ENCODE measurements at regions not wholly inside any gene's neighbourhood (a gene's known extent, or its start where the extent isn't known, plus 50 kb on each side); places are given as distances from the start of the nearest gene placed in this dataset.

DNA sequence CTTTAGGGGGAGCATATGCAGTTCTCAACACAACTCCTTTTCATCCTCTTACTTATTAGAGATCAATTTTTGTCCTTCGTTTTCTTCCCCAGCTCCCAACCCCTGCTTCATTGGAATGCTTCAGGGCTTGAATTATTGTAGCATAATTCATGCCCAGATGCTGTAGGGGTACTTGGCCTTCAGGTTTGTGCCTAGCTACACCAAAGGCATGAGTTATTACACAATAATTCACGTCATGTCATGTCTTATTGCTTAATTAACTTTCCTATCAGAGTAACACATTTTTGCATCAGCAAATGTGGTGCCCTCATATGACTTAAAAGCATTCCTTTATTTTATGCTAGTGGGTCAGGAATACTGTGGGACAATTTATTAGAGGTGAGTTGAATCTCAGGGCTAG is 507.2 kb downstream of the NFIB start:
- H3K36me3 Mint-ChIP-seq (ENCODE audit: low read depth), result no peaks in the 10 kb centered on the region
- no peaks in the 10 kb centered on the region for H3F3A ChIP-seq (replicated peaks; ENCODE audit: low read depth)
- no peaks in the 10 kb centered on the region for H3K4me1 Mint-ChIP-seq
- DNase-seq (ENCODE audit: low spot score), result no peak
- no peak for ATAC-seq
- peaks cover 4% of the 10 kb centered on the region; the same call in 1 of the 2 replicates for H3K9me2 ChIP-seq (ENCODE audit: insufficient read depth)
- no peak overlapping the region for H3K4me2 ChIP-seq
- H3K79me2 ChIP-seq (replicated peaks; ENCODE audit: insufficient read depth), result no peaks in the 10 kb centered on the region
- H3K4me3 ChIP-seq, result no peak overlapping the region
- no peaks in the 10 kb centered on the region for H3K4me1 ChIP-seq (ENCODE audit: insufficient read depth)
- no peaks in the 10 kb centered on the region for H3K27me3 ChIP-seq (ENCODE audit: insufficient read depth)
- H3K36me3 ChIP-seq (ENCODE audit: insufficient read depth), result no peaks in the 10 kb centered on the region
- no peak overlapping the region for H3K27ac Mint-ChIP-seq
- H3K27ac ChIP-seq (ENCODE audit: low read depth), result no peak overlapping the region
- TF ChIP-seq EZH2phosphoT487 (IDR thresholded peaks at IDR 0.05; ENCODE audit: unreplicated experiment) (no peak), ZNF331 (CRISPR knock-in tag; IDR thresholded peaks at IDR 0.05; ENCODE audit: low read depth) (no peak), EZH2 (IDR thresholded peaks at IDR 0.05; ENCODE audit: low read depth, unreplicated experiment) (no peak), CREB1 (CRISPR knock-in tag; IDR thresholded peaks at IDR 0.05; ENCODE audit: low read depth) (no peak), POLR2AphosphoS5 (IDR thresholded peaks at IDR 0.05; ENCODE audit: low read depth) (no peak)
- TF ChIP-seq, protein P1, sequence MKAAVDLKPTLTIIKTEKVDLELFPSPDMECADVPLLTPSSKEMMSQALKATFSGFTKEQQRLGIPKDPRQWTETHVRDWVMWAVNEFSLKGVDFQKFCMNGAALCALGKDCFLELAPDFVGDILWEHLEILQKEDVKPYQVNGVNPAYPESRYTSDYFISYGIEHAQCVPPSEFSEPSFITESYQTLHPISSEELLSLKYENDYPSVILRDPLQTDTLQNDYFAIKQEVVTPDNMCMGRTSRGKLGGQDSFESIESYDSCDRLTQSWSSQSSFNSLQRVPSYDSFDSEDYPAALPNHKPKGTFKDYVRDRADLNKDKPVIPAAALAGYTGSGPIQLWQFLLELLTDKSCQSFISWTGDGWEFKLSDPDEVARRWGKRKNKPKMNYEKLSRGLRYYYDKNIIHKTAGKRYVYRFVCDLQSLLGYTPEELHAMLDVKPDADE (IDR thresholded peaks at IDR 0.05), result no peak
- TF ChIP-seq, protein P2, sequence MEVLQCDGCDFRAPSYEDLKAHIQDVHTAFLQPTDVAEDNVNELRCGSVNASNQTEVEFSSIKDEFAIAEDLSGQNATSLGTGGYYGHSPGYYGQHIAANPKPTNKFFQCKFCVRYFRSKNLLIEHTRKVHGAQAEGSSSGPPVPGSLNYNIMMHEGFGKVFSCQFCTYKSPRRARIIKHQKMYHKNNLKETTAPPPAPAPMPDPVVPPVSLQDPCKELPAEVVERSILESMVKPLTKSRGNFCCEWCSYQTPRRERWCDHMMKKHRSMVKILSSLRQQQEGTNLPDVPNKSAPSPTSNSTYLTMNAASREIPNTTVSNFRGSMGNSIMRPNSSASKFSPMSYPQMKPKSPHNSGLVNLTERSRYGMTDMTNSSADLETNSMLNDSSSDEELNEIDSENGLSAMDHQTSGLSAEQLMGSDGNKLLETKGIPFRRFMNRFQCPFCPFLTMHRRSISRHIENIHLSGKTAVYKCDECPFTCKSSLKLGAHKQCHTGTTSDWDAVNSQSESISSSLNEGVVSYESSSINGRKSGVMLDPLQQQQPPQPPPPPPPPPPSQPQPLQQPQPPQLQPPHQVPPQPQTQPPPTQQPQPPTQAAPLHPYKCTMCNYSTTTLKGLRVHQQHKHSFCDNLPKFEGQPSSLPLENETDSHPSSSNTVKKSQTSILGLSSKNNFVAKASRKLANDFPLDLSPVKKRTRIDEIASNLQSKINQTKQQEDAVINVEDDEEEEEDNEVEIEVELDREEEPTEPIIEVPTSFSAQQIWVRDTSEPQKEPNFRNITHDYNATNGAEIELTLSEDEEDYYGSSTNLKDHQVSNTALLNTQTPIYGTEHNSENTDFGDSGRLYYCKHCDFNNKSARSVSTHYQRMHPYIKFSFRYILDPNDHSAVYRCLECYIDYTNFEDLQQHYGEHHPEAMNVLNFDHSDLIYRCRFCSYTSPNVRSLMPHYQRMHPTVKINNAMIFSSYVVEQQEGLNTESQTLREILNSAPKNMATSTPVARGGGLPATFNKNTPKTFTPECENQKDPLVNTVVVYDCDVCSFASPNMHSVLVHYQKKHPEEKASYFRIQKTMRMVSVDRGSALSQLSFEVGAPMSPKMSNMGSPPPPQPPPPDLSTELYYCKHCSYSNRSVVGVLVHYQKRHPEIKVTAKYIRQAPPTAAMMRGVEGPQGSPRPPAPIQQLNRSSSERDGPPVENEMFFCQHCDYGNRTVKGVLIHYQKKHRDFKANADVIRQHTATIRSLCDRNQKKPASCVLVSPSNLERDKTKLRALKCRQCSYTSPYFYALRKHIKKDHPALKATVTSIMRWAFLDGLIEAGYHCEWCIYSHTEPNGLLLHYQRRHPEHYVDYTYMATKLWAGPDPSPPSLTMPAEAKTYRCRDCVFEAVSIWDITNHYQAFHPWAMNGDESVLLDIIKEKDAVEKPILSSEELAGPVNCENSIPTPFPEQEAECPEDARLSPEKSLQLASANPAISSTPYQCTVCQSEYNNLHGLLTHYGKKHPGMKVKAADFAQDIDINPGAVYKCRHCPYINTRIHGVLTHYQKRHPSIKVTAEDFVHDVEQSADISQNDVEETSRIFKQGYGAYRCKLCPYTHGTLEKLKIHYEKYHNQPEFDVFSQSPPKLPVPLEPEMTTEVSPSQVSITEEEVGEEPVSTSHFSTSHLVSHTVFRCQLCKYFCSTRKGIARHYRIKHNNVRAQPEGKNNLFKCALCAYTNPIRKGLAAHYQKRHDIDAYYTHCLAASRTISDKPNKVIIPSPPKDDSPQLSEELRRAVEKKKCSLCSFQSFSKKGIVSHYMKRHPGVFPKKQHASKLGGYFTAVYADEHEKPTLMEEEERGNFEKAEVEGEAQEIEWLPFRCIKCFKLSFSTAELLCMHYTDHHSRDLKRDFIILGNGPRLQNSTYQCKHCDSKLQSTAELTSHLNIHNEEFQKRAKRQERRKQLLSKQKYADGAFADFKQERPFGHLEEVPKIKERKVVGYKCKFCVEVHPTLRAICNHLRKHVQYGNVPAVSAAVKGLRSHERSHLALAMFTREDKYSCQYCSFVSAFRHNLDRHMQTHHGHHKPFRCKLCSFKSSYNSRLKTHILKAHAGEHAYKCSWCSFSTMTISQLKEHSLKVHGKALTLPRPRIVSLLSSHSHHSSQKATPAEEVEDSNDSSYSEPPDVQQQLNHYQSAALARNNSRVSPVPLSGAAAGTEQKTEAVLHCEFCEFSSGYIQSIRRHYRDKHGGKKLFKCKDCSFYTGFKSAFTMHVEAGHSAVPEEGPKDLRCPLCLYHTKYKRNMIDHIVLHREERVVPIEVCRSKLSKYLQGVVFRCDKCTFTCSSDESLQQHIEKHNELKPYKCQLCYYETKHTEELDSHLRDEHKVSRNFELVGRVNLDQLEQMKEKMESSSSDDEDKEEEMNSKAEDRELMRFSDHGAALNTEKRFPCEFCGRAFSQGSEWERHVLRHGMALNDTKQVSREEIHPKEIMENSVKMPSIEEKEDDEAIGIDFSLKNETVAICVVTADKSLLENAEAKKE (CRISPR knock-in tag; IDR thresholded peaks at IDR 0.05), result no peak
- H3K4me3 Mint-ChIP-seq, result no peak overlapping the region
- no peaks in the 10 kb centered on the region for H3K9me3 Mint-ChIP-seq
- no peak overlapping the region for H2AFZ ChIP-seq
- peaks cover 1% of the 10 kb centered on the region for H3K27me3 Mint-ChIP-seq (ENCODE audit: insufficient read depth, low read depth, poor library complexity)
- no peaks in the 10 kb centered on the region for H4K20me1 ChIP-seq (replicated peaks; ENCODE audit: insufficient read depth)

Data from GM23338 (cell line).